GM12878 (cell line): ENCODE measurements at regions not wholly inside any gene's neighbourhood (a gene's known extent, or its start where the extent isn't known, plus 50 kb on each side); places are given as distances from the start of the nearest gene placed in this dataset.

Experiments used
- ATAC-seq: fragments of 200-7000 bp; cut with Tn5 transposase; 3 replicates; pipeline ENCODE4 v1.9.1; 2020; ENCODE audit warnings: mild to moderate bottlenecking, moderate library complexity
- BruUV-seq: library from RNA; stranded (reverse); fragments of 400-500 nt; replicated peaks from 2 replicates; lab custom pipeline; 2021; lab: Mats Ljungman, UMichigan
- CTCF ChIA-PET: fragments of 300-600 bp; sonication (Branson Sonifier 250); formaldehyde crosslinking; extraction: SDS; loops from one replicate; lab custom pipeline; 2021; ENCODE audit warnings: inconsistent platforms; lab: Yijun Ruan, JAX
- POLR2A ChIA-PET: fragments of 350-600 bp; formaldehyde crosslinking; extraction: SDS; loops from one replicate; lab custom pipeline; 2021; ENCODE audit warnings: inconsistent platforms; lab: Charles Lee
- RAD21 ChIA-PET: fragments of 300-600 bp; sonication (Branson Sonifier 250); formaldehyde crosslinking; loops from one replicate; lab custom pipeline; 2023; ENCODE audit warnings: antibody characterized with exemption; ENCODE audit not compliant: unreplicated experiment; lab: Charles Lee
- SMC1A ChIA-PET: fragments of 300-600 bp; sonication (Branson Sonifier 250); formaldehyde crosslinking; loops from one replicate; lab custom pipeline; 2023; ENCODE audit not compliant: unreplicated experiment, uncharacterized antibody; lab: Charles Lee
- DNase-seq: peaks from one replicate; pipeline ENCODE4 v3.0.0-alpha.2; 2011; ENCODE audit warnings: low read depth, low spot score
- FAIRE-seq: peaks from 3 replicates; lab custom pipeline; 2011; peaks lifted over from hg19 to GRCh38; lab: Jason Lieb, UNC
- H2AFZ ChIP-seq: 2 replicates; pipeline ENCODE4 v1.6.0; 2011; ENCODE audit warnings: low read depth, low read length, control low read depth; ENCODE audit not compliant: control insufficient read depth
- H3K27ac ChIP-seq: 2 replicates; pipeline ENCODE4 v1.5.1; 2011; ENCODE audit warnings: control low read depth; ENCODE audit not compliant: control insufficient read depth, insufficient read depth
- H3K27me3 ChIP-seq, 2 experiments: replicated peaks in 1 of 2; 2 replicates each; pipeline versions ENCODE4 v1.6.0 to v1.6.1; 2011; ENCODE audit warnings: low read length in 1 of 2; ENCODE audit not compliant: control insufficient read depth in 2 of 2, insufficient read depth in 2 of 2
- H3K36me3 ChIP-seq, 2 experiments: 2 replicates each; pipeline ENCODE4 v1.5.1; 2011; ENCODE audit warnings: low read length in 1 of 2; ENCODE audit not compliant: control insufficient read depth in 2 of 2, insufficient read depth in 2 of 2
- H3K4me1 ChIP-seq: 2 replicates; pipeline ENCODE4 v1.6.1; 2011; ENCODE audit warnings: mild to moderate bottlenecking, low read length, moderate library complexity, mixed read lengths; ENCODE audit not compliant: control insufficient read depth, insufficient read depth
- H3K4me2 ChIP-seq: 2 replicates; pipeline ENCODE4 v1.6.0; 2011; ENCODE audit warnings: control low read depth; ENCODE audit not compliant: control insufficient read depth, insufficient read depth
- H3K4me3 ChIP-seq: fragments of 200-600 bp; sonication (generic); 2 replicates; pipeline ENCODE4 v1.5.1; 2016
- H3K79me2 ChIP-seq: 2 replicates; pipeline ENCODE4 v1.6.0; 2011; ENCODE audit warnings: low read length; ENCODE audit not compliant: control insufficient read depth, insufficient read depth
- H3K9ac ChIP-seq: 2 replicates; pipeline ENCODE4 v1.8.0; 2011; ENCODE audit warnings: low read length, control low read depth, mixed read lengths; ENCODE audit not compliant: control insufficient read depth, insufficient read depth
- H3K9me3 ChIP-seq: replicated peaks from 3 replicates; pipeline ENCODE4 v1.5.1; 2011; ENCODE audit warnings: mild to moderate bottlenecking, low read length; ENCODE audit not compliant: control insufficient read depth, insufficient read depth
- H4K20me1 ChIP-seq: 2 replicates; pipeline ENCODE4 v1.6.0; 2011; ENCODE audit not compliant: control insufficient read depth, insufficient read depth
- ATF7 ChIP-seq: fragments of 450-650 bp; IDR thresholded peaks from 2 replicates; pipeline ENCODE4 v1.6.1; 2016; ENCODE audit warnings: low read depth, mild to moderate bottlenecking
- EZH2 ChIP-seq: IDR thresholded peaks from 2 replicates; pipeline ENCODE4 v1.6.1; 2012; ENCODE audit warnings: low read depth, mild to moderate bottlenecking, control low read depth, inconsistent platforms, low read length, borderline replicate concordance; ENCODE audit not compliant: control insufficient read depth
- NR2C1 ChIP-seq: fragments of 450-650 bp; IDR thresholded peaks from 2 replicates; pipeline ENCODE4 v1.6.1; 2017; ENCODE audit warnings: antibody characterized with exemption, mild to moderate bottlenecking, moderate library complexity
- SIN3A ChIP-seq: IDR thresholded peaks from 2 replicates; pipeline ENCODE4 v1.6.1; 2012; ENCODE audit warnings: low read depth, low read length, improper control_type of control experiment
- WGBS: methylation state at CpG from one replicate; pipeline ENCODE4 v1.1.6; 2016; ENCODE audit warnings: low lambda C conversion rate; ENCODE audit not compliant: insufficient replicate concordance, insufficient coverage; ENCODE audit errors: missing lambda C conversion rate; 5-methylcytosine and 5-hydroxymethylcytosine counted together
- in situ Hi-C: fragments of 300-500 bp; cut with MboI; formaldehyde crosslinking; loops from 9 replicates; pipeline ENCODE4 v1.14.3; 2018; ENCODE audit warnings: mixed read lengths
- intact Hi-C: fragments of 100-400 bp; cut with micrococcal nuclease; formaldehyde crosslinking; loops from one replicate; pipeline ENCODE4 v1.14.2; 2022; ENCODE audit not compliant: unreplicated experiment
- TF ChIP-seq, protein P1 (sequence below): IDR thresholded peaks from 2 replicates; pipeline ENCODE4 v1.6.1; 2011; ENCODE audit warnings: borderline replicate concordance, low read depth, mild to moderate bottlenecking, moderate library complexity, low read length; ENCODE audit not compliant: insufficient read depth, poor library complexity, severe bottlenecking

DNA sequence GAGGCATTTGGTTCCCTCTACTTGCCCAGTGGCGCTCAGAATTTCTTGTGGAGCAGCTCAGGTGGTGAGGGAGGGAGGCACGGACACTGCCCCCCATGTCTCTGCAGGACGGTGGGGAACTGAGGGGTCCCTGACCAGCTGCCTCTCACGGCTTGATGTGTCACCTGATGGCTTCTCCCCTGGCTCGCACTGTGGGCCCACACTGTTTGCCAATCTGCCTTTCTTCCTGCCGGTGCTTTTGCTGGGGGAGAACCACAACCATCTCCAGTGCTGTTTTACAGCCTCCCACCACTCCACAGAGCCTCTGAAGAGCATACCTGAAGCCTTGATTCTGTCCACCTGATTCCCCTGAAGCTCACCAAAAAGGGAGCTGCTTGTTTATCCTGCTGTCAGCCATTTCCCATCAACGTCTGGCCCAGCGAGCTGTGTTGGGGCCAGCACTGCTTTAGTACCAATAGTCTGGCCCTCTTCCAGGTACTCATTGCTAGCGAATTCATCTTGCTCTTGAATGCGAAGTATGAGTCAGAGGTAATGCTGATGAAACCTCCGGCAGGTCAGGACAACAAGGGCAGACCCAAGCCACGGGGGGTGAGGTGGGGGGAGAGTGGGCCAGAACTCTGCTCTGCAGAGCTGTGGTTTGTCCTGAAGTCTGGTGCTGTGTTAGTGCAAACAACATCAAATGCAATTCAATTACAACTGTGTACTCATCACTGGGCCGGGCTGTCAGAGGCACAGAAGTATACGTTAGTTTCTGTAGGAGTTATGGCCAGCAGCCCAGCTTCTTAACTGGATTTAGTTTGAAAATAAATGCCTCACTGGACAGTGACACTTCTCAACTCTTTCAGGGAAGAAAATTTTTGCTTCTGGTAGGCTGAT lies 208.3 kb upstream of the JADE1 start:
- ChIA-PET SMC1A (interaction anchor here (1.3 to 1.8 kb wide), 3 partner anchors 8 to 27 kb away, joined by 4 to 8 read pairs (median 4); no protein-coding TSS in a partner anchor), RAD21 (interaction anchor here (1.4 kb wide), 1 partner anchor 74 kb away, joined by 3 read pairs; no protein-coding TSS in a partner anchor), POLR2A (interaction anchor here (0.6 kb wide), 1 partner anchor 18 kb away, joined by 3 read pairs; no protein-coding TSS in a partner anchor), CTCF (interaction anchor here (2.3 kb wide), 1 partner anchor 27 kb away, joined by 6 read pairs; no protein-coding TSS in a partner anchor)
- WGBS = 25% methylated on average over 14 of the region's 14 CpGs
- Histone ChIP-seq H3K4me3 (no peak overlapping the region), H3K4me2 (no peak overlapping the region), H4K20me1 (no peaks in the 10 kb centered on the region), H3K9ac (no peak overlapping the region), H3K27me3 (no peaks in the 10 kb centered on the region), H3K27ac (no peak overlapping the region), H3K79me2 (no peaks in the 10 kb centered on the region), H3K4me1 (no peaks in the 10 kb centered on the region), H3K9me3 (no peaks in the 10 kb centered on the region; the same call in 2 of the 3 replicates), H2AFZ (no peak overlapping the region), H3K36me3 (no peaks in the 10 kb centered on the region)
- BruUV-seq = no TSS peak
- in situ Hi-C loops (no loop called here), intact Hi-C loops (no loop called here)
- FAIRE-seq (no peak), DNase-seq (no peak), ATAC-seq (peak; percentile 26; the same call in 2 of the 3 replicates)
- TF ChIP-seq NR2C1 (no peak), SIN3A (no peak), EZH2 (no peak), ATF7 (no peak)
- TF ChIP-seq, protein P1, sequence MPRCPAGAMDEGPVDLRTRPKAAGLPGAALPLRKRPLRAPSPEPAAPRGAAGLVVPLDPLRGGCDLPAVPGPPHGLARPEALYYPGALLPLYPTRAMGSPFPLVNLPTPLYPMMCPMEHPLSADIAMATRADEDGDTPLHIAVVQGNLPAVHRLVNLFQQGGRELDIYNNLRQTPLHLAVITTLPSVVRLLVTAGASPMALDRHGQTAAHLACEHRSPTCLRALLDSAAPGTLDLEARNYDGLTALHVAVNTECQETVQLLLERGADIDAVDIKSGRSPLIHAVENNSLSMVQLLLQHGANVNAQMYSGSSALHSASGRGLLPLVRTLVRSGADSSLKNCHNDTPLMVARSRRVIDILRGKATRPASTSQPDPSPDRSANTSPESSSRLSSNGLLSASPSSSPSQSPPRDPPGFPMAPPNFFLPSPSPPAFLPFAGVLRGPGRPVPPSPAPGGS = no peak
- TF ChIP-seq, all 136 proteins: peak for 0
